HG03066 (cell line): ENCODE measurements at regions not wholly inside any gene's neighbourhood (a gene's known extent, or its start where the extent isn't known, plus 50 kb on each side); places are given as distances from the start of the nearest gene placed in this dataset.
A peak's percentile ranks its signal among the peaks of the same experiment; 100 is the strongest.
"Not testable (repeated sequence)": the region's sequence is repeated elsewhere in the genome, so short reads cannot be mapped to it uniquely, and the experiment has no call there.

ENCODE experiments used
- ATAC-seq: cut with Tn5 transposase; IDR thresholded peaks from one replicate; pipeline ENCODE4 v1.9.1; 2021; ENCODE audit warnings: low read depth; ENCODE audit not compliant: unreplicated experiment

DNA sequence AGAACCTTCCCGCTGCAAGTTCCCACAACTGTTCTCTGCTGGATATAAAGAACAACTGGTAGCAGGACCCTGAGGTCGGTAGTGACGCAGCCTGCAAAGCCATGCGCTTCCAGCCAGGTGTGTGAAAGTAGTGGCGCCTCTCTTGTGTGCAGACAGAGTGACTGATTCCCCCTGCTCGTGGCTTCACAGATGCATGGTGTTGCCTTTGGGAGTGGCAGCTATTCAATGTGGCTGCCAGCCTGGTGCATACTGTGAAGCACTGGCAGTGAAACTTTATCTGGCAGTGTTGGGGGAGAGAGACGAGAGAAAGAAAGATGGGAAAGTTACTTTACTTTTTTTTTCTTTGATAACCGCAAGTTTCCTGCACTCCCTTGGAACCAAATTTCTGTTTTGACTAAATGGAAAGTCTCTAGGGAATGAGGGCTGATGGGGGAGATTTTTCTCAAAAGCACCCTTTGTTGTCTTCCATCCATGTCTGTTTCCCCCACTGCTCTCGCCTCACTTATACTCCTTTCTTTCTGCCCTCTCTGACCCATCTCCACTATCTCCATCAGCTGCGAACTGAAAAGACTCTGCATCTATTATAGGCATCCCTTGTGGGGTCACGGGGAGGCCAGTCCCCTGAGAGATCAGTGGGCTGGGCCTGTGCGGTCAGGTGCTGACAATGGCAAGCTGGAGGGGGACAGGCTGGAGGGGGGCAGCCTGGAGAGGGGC, 90.0 kb upstream of the TNP1 start:
- no peak for ATAC-seq

DNA sequence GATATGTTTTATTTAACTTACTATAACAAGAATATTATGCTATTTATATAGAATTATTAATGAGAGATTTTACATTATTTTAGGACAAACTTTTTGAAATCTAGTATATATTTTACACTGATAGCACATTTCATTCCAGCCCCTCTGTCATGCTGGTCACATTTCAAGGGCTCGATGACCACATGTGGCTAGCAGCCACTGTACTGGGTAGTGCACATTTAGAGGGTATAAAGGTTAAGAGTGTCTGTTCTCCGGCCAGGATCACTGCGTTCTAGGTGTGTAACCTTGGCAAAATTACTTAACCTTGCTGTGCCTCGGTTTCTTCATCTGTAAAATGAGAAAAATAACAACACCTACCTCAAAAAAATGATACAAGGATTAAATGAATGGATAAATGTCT, 87.2 kb upstream of the TNP1 start:
- no peak for ATAC-seq

DNA sequence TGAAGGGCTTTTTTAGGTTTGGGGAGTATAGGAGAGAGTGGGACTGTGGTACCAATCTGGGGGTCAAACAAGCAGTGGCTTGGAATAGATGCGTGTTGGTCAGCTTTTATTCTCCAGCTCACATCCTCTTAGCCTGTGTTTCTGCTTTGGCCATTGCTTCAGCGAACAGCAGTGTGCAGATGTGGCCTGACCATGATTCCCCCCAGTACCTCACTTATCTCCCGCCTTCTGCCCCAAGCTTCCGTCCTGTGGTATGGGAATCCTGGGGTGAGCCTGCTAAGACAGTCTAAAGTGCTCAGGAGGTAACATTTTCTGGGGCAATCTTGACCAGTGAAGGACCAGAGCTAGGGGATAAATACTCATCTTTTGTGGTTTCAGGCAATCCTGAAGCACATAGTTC, 84.9 kb upstream of the TNP1 start:
- no peak for ATAC-seq

DNA sequence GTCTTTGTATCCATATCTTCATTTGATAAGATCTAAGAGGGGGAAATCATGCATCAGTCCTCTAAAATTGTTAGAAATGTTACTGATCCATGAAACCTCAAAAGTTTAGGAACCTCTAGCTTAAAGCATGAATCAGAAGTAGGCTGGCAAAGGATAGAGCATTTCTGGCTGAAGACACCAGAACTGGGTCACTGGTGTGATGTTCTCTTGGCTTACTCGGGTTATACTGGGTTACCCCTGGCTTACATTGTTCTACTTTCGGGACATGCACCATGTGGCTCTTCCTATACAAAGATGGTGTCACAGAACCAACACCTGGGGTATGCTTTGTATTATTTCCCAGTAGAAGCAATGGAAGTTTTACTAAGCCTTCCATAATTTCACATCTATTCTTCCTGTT, 83.2 kb upstream of the TNP1 start:
- no peak for ATAC-seq

DNA sequence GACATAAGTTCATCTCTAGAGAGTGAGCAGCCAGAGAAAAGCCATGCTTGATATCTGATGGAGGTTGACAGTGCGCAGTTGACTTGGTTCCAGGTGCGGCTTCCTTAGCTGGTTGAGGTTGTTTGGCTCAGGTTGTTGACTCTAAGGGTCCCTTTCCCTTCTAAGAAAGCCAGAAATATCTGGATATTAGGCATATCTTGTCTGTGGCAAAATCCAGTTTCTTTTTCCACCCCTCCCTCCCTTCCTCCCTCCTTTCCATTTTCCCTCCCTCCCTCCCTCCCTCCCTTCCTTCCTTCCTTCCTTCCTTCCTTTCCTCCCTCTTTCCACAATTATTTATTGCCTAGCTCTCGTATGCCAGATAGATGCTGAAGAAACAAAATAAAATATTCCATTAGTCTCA, 82.6 kb upstream of the TNP1 start:
- ATAC-seq, result no peak

DNA sequence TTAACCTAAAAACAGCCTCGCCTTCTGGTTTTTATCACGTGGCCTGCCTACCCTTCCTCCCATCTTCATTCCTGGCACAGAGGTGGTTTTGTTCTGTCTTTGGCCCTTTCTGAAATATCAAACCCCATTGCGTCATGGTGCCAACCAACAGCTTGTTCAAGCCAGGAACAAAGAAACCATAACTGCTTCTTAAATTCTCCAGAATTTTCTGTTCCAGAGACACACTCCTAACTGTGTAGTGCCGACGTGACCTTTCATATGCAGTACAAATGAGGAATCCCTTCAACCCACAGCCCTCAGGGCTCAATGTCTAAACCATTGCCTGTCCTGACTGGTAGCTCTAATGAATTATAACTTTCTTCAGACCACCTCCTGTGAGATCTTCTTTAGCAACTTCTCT, 82.2 kb upstream of the TNP1 start:
- no peak for ATAC-seq

DNA sequence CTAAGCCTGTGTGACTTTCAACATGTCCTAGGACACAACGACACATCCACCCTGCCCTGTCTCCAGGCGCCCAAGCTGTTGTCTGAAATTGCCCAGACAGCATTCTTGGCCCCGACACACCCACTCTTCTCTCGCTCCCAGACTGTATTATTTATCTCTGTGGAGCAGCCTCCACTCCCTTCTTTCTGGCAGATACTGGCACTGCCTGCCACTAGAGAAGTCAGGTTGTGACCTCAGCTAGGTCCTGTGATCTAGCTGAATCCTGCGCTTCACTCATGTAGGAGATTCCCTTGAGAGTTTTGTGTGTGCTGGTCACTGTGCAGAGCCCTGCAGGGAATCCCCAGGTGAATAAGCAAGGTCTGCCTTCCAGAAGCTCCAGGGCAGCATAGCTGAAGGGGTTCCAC, 77.1 kb upstream of the TNP1 start:
- no peak for ATAC-seq

DNA sequence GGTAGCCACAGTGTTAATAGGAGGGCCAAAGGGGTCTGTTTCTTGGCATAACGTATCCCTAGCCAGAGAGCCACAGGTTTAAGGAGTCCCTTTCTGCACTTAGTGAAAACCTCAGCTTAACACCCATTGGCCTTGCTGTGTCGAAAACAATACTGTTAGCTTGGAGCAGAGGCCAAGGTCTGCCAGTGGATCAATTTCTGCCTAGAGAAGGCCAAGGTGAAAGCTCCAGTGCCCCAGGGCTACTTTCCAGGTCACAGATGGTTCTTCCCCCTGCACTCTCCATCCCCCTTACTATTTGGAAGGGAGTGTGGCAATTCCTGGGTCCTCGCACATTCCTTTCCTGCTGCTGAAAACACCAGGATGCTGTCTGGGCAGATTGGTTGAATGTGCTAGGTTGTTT, 74.8 kb upstream of the TNP1 start:
- ATAC-seq, result no peak

DNA sequence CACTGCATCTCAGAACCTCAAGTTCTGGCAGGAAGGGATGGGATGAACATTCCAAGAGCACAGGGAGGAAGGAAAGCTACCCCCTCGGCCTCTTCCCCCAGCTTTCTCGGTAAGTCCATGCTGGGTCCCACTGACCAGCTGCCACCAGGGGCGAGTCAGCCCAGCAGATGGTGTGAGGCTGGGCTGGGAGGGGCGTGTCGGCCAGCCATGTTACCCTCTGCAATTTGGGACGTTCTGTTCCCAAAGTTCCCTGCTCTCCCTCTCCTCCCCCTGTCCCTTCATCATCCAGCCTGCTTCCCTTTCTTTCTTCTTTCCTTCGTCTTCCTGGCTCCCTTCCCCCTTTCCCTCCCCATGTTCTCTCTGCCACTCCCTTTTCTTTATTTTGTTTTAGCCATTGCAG, 74.3 kb upstream of the TNP1 start:
- no peak for ATAC-seq

DNA sequence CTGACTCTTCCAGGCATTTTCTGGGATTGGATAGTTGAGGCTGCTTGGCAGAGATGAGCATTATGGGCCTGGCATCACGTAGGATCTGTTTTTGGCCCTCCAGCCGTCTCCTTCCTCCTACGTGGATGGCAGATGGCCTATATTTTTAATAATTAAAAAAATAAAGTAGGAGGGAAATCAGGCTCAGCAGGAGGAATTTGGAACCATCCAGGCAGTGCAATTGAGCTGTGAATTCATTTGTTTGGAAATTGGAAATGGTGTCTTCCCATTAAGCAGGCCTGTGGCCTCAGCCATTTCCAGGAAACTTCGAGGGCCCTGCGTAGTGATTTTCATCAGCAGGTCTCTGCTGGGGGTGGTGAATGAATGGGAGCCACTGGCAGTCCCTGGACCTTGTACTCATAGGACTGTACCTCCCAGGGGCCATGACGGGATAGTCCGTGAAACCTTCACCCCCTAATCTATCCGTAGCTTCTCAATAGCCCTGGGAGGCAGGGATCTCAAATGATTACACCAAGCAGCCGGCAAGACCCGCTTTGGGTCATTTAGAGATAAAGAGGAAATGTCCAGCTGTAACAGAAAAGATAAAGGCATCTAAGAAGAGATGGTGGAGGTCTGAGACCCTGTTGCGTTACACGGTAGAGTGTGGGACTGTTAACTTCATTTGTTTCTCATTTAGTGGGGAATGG, 73.1 kb upstream of the TNP1 start:
- ATAC-seq, result no peak

DNA sequence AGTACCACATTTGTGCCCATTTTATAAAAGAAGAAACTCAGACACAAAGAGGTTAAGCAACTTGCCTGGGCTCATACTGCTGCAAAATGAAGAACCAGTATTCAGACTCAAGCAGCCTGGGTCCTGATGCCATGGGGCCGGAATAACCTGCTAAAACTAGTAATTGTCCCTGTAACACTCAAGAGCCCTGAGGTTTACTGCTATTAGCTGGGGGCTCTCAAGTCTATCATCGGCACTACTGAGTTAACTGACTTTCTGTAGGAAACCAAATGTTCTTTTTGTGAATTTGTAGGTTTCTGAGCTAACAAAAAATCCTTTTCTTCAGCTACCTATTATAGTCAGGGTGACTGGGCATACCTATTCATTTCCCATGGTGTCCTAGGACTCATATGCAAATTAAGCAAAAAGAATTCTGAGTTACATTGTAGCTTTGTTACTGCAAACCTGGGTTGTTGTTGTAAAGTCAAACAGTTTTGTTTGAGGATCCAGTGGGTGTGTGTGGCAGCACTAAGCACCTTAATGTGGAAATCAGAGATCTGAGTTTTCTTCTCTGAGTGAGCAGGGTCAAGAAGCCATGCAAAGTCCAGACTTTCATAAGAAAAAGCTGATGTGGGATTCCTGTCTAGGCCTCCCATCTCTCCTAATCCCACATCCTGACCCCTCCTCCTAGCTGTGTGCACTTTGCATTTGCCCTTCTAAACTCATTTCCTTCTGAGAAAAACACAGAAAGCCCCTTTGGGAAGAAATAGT, 72.4 kb upstream of the TNP1 start:
- ATAC-seq, result no peak

DNA sequence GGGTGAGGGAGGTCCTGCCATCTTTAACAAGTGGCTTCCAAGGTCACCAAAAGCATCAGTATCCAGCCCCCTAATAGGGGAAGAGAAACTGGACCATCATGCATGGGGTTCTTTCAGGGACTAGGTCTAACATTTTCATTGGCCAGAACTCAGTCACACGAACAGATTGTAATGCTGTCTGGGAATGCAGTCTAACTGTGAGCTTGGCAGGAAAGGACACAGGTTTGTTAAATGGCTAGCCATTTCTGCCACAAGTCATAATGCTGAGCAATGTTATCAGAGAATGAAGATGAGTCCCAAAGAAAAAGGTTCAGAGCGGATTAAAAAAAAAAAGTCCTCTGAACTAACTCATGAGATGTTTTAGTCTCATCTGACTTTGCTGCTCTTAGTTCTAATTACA, 70.9 kb upstream of the TNP1 start:
- no peak for ATAC-seq

DNA sequence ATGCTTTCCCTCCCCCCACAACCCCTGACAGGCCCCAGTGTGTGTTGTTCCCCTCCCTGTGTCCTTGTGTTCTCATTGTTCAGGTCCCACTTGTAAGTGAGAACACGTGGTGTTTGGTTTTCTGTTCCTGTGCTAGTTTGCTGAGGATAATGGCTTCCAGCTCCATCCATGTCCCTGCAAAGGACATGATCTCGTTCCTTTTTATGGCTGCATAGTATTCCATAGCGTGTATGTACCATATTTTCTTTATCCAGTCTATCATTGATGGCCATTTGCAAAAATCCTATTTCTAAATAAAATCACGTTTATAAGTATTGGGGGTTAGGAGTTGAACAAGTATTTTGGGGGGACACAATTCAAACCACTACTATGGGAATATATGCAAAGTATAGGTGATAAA, 69.5 kb upstream of the TNP1 start:
- ATAC-seq, result not testable (repeated sequence)

DNA sequence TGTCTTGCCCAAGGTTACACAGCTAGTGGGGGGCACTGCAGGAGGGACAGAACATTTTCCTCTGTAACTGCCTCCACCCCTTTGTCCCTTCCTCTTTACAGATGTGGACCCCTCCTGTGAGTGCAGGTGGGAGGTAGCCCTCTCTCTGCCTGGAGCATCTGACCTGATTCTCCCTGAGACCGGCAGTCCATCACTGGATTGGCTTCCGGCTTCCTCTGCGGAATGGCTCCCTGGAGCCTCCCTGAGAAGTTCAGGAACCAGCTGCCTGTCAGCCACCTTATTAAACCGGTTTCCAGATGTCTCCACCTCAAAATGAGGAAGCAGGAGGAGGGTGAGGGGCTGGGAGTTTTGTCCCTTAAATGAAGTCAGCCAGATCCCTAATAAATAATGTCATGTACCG, 67.3 kb upstream of the TNP1 start:
- ATAC-seq, result no peak

DNA sequence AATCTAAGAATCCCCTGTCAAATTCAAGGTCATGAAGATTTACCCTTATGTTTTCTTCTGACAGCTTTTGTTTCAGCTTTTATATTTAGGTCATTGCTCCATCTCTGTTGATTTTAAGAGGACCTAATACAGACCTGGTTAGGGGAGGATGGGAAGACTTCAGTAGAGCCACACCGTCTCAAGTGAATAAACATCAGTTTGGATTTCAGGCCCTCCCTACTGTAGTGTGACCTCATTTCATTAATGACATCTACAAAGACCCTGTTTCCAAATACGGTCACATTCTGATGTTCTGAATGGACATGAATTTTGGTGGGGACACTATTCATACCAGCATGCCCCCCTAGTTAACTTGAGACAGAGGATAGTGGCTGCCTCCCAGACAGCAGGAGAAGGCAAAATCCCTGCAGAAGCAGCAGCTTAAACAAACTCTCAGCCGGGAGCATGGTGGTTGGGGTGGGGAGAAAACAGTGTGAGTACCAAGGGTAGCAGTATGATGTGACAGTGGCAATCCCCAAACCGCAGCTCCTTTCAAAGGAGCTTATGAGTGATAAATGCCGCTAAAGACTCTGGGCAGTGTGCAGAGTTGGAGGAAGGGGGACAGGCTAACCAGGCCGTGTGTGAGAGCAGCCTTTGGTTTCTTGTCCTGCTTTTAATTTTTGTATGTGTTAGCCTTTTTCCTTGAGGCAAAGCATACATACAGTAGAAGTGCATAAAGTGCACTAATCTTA, 65.9 kb upstream of the TNP1 start:
- ATAC-seq, result no peak

DNA sequence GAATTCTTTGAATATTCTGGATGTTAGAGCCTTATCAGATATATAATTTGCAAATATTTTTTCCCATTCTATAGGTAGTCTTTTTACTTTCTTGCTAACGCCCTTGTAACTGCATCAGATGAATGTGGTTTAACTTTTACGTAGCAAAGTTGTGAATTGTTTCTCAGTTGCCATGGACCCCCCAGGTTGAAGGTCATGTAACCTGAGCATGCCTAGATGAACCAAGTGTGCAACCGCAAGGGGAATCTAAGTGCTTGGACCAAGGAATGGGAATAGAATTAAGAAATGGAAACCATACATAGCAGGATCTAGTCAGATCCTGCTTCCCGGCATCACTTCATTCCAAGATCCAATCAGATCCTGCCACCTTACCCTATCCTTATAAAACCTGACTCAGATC, 65.1 kb upstream of the TNP1 start:
- no peak for ATAC-seq

DNA sequence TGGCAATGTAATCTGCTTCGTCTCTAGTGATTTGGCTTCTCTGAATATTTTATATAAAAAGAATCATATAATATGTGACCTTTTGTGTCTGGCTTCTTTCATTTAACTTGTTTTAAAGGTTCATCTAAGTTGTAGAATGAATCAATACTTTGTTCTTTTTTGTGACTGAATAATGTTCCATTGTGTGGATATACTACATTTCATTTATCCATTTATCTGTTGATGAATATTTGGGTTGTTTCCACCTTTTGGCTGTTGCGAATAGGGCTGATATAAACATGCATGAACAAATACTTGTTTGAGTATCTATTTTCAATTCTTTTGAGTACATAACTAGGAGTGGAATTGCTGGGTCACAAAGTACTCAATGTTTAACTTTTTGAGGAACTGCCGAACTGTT, 63.8 kb upstream of the TNP1 start:
- no peak for ATAC-seq

DNA sequence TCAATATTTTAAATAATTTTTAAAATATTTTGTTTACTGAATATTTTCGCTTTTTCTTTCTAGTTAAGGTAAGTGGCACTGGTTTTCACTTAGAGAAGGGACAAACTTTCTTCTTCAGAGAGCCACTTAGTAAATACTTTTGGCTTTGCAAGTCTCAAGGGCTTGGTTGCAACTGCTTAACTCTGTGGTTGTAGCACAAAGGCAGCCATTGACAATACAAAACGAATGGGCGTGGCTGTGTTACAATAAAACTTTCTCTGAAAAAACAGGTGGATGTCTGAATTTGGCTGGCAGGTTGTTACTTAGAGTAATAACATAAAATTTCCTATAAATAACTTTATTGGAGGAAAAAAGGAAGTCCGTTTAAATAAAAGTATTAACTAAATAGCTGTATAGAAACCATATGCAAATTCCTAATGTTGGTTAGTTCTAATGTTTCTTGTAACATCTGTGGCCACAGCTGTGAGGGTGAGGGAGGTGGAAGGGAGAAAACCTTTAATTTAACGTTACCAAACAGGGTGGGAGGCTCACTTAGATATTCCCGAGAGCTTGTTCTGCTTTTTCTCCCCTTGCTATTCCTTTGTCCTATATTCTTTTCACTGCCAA, 62.4 kb upstream of the TNP1 start:
- ATAC-seq, result peak; percentile 67

DNA sequence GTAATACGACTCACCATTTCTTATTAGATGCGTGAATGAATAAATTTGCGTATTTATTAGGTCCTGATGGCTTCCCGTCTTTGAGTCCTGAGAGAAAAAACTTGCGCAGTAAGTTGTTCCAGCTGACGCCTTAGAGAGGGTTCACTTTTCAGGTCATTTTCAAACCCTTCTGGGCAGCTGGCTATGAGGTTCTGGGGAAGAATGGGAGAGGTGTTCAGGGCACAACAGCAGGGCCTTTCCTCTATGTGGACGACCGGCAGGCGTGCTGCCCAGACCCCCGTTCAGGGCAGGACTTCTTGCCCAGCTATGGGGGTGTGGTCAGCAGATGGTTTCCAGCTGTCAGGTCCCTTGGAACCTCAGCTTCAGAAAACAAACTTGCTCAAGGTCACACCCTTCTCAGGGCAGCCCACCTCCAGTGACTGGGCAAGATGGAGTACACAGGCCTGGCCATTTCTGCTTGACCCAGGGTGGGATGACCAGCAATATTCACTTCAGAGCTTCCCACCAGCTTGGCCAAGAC, 61.1 kb upstream of the TNP1 start:
- no peak for ATAC-seq

DNA sequence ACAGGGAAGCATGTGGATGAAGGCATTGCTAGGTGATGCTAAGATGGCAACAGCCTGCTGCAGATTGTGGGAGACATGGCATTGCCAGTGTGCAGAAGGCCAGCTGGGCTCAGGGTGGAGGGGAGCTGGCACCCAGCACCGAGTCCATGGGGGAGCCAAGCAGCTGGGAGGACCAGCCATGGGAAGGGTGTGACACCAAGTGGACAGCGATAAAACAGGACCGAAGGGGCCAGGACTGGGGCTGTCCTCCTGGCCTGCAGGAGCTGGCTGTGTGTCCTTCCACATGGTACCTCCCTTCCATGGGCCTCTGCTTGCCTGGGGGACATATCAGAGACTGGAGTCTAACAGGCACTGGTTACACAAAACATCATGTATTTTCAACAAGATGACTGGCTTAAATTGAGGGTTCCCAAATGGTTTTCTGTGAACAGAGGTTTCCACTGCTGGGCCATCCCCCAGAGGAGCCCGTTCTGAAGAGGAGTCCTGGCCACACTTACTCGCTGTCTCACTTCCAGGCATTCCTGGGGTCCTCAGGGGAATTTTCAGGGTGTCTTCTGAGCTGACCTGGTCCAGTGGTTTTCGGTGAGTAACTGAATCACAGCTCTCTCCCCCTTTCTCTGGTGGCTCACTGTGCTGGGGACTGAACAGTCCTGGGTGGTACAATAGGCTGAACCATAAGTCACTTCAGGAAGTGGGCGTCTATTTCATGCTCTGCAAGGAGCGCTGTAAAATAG, 60.4 kb upstream of the TNP1 start:
- no peak for ATAC-seq
